GM19240 (cell line): ENCODE measurements at regions not wholly inside any gene's neighbourhood (a gene's known extent, or its start where the extent isn't known, plus 50 kb on each side); places are given as distances from the start of the nearest gene placed in this dataset.

Experiments
- DNase-seq: peaks from one replicate; pipeline ENCODE4 v3.0.0; 2011; ENCODE audit warnings: low spot score; ENCODE audit not compliant: insufficient read length

- DNase-seq, result no peak
These were observed 60.6 kb upstream of the CD34 start for GRCh38 chr1:207971331-207972219.

- no peak for DNase-seq
These were observed 59.7 kb upstream of the CD34 start for GRCh38 chr1:207970329-207971233.

- DNase-seq, result no peak
These were observed 58.6 kb upstream of the CD34 start for GRCh38 chr1:207969528-207969927.

- no peak for DNase-seq
These were observed 57.6 kb upstream of the CD34 start for GRCh38 chr1:207968521-207969009.

GRCh38 chr1:207967703-207968102, 56.8 kb upstream of the CD34 start:
- no peak for DNase-seq

- DNase-seq, result no peak
These were observed 55.6 kb upstream of the CD34 start for GRCh38 chr1:207966521-207966920.

- no peak for DNase-seq
These were observed 54.8 kb upstream of the CD34 start for GRCh38 chr1:207965392-207966387.

GRCh38 chr1:207964195-207964966, 53.5 kb upstream of the CD34 start:
- no peak for DNase-seq

- peak; percentile 92 for DNase-seq
These were observed 52.7 kb upstream of the CD34 start for GRCh38 chr1:207963427-207964194.

GRCh38 chr1:207962716-207963426, 51.9 kb upstream of the CD34 start:
- peak; percentile 16 for DNase-seq
